ENCODE measurements at regions not wholly inside any gene's neighbourhood (a gene's known extent, or its start where the extent isn't known, plus 50 kb on each side); places are given as distances from the start of the nearest gene placed in this dataset.
"Not testable (repeated sequence)": the region's sequence is repeated elsewhere in the genome, so short reads cannot be mapped to it uniquely, and the experiment has no call there.

GRCh38 chr22:22789233-22789921 is 98.2 kb upstream of the IGLL5 start:
- no peak for ATAC-seq
- no peak for DNase-seq
- intact Hi-C loops (cut with micrococcal nuclease) = no loop called here

GRCh38 chr22:22789922-22790845 is 97.4 kb upstream of the IGLL5 start:
- DNase-seq (no peak), ATAC-seq (no peak)
- intact Hi-C loops (cut with micrococcal nuclease) = no loop called here

DNA sequence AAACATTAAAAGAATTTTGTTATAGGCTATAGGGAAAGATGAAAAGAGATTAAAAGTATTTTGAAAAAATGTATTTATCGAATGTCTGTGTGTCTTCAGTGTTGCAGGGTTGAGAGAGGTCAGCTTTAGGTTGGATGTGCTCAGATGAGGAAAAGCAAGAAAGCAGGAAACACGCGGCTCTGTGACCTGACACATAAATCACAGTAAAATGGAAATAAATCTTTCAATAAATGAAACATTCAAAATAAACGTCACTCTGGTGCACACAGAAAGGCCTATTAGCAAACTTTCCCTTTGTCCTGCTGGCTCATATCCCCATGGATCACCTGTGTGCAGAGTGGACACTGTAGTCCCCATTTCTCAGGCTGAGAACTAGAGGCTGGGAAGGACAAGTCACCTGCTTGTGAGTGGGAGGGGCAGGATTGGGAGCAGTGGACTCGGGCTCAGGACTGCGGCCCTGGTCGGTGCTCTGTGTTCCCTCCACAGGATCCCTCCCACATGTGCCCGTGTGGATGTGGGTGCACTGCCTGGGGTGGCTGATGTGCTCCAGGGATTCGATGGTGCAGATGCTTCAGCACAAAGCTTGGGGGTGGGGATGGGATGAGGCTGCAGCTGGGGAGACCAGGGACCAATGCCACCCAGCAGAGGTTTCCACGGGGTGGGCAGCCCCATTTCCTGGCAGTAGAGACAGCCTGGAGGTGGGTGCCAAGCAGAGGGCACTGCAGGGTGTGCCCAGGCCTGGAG is 96.0 kb upstream of the IGLL5 start:
- ATAC-seq (no peak), DNase-seq (no peak)
- intact Hi-C loops (cut with micrococcal nuclease) = no loop called here

DNA sequence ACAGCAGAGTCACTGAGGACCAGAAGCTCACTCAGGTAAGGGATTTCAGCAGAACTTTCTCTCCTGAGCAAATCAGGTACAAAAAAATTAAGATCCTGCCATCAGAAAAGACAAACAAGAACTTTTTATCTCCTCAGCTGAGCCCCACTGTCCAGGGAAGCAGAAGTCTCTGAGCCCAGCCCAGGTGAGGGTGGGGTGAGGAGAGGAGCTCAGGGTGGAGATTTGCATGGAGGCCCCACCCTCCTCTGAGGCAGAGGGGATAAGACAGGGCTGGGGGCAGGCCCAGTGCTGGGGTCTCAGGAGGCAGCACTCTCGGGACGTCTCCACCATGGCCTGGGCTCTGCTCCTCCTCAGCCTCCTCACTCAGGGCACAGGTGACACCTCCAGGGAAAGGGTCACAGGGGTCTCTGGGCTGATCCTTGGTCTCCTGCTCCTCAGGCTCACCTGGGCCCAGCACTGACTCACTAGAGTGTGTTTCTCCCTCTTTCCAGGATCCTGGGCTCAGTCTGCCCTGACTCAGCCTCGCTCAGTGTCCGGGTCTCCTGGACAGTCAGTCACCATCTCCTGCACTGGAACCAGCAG is 95.3 kb upstream of the IGLL5 start:
- DNase-seq; intact Hi-C loops (cut with micrococcal nuclease); ATAC-seq: not testable (repeated sequence)

- not testable (repeated sequence) for ATAC-seq
Measured at GRCh38 chr22:22795639-22796038, 92.0 kb upstream of the IGLL5 start.

DNA sequence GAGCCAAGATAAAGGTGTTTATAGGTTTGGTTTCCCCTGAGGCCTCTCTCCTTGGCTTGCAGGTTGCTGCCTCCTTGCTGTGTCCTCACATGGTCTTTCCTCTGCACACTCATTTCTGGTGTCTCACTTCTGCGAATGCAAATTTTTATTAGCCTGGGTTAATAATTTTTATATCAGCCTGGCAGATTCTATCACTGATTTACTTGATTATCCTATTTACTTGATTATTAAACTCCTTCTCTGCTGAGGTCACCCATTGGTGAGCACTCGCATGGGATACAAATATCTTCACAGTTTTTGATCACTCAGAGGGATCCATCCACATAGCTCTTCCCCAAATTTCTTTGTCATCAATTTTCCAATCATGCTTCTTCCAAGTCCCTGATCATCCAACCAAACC is 90.9 kb upstream of the IGLL5 start:
- ATAC-seq = no peak
- intact Hi-C loops (cut with micrococcal nuclease) = no loop called here
- no peak for DNase-seq

More at GRCh38 chr22:22795639-22796038, 92.0 kb upstream of the IGLL5 start:
- intact Hi-C loops (cut with micrococcal nuclease); DNase-seq: not testable (repeated sequence)

DNA sequence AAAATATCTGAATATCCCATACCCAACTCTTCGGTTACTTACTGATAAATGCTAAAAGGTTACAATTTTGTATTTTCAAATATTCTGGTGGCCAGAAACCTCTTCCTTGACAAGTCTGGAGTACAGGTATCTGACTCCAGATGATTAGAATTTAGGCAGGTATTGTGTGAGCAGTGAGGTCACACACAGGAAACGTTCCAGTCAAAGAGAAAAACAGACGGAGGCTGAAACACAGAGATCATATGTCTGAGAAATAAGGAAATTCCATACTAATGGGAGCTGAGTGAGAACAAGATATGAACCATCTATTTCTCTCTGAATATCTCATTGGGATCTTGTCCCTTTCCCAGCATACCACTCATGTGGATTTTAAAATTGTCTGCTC is 89.4 kb upstream of the IGLL5 start:
- intact Hi-C loops (cut with micrococcal nuclease) = no loop called here
- ATAC-seq (no peak), DNase-seq (no peak)

- no peak for ATAC-seq
- intact Hi-C loops (cut with micrococcal nuclease) = no loop called here
- no peak for DNase-seq
Measured at GRCh38 chr22:22798716-22799115, 88.9 kb upstream of the IGLL5 start.

DNA sequence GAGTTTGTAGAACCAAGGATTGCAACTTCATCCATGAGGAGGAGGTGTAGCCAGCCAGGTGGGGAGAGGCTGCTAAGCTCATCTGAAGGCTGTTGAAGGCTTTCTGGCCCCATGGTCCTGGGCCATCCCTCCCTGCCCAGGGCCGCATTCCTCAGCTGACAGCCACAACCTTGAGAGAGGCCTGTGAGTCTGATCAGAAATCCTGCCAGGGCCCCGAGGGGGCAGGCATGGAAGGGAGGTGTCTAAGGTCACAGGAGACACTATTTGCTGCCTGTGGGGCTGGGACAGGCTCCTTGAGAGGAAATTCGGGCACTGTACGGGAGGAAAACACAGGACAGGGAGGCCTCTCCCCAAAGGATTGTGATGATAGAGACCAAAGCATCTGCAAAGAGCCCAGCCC is 88.1 kb upstream of the IGLL5 start:
- no peak for ATAC-seq
- intact Hi-C loops (cut with micrococcal nuclease) = no loop called here
- no peak for DNase-seq

- no peak for DNase-seq
- intact Hi-C loops (cut with micrococcal nuclease) = no loop called here
- ATAC-seq = no peak
Measured at GRCh38 chr22:22800716-22801115, 86.9 kb upstream of the IGLL5 start.

GRCh38 chr22:22802339-22802970 is 85.2 kb upstream of the IGLL5 start:
- intact Hi-C loops (cut with micrococcal nuclease) = no loop called here
- no peak for DNase-seq
- ATAC-seq = no peak

- intact Hi-C loops (cut with micrococcal nuclease) = no loop called here
- DNase-seq = no peak
- ATAC-seq = no peak
Measured at GRCh38 chr22:22803285-22803853, 84.2 kb upstream of the IGLL5 start.

GRCh38 chr22:22810018-22810427 is 77.6 kb upstream of the IGLL5 start:
- intact Hi-C loops (cut with micrococcal nuclease) = no loop called here
- DNase-seq = peak; percentile 78
- peak; percentile 60 for ATAC-seq

DNA sequence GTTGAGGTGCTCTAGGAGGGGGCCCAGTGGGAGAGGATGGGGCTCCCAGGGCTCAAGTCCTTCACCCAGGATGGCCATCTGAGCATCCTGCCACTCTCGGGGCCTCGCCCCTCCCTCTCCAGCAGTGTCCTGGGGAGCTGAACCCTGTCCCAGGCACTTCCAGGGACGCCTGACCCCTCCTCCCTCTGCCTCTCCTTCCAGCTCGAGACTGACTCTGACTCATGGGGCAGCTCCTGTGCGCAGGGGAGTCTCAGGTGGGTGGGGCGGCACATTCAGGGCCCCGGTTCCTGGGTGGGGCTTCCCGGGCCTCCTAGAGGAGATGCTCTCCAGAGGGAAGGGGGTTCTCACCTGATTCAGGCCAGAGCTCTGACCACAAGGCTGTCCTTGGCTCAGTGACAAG is 77.1 kb upstream of the IGLL5 start:
- intact Hi-C loops (cut with micrococcal nuclease) = no loop called here
- no peak for DNase-seq
- ATAC-seq = no peak

GRCh38 chr22:22811016-22812009 is 76.3 kb upstream of the IGLL5 start:
- intact Hi-C loops (cut with micrococcal nuclease) = no loop called here
- DNase-seq (no peak), ATAC-seq (no peak)

DNA sequence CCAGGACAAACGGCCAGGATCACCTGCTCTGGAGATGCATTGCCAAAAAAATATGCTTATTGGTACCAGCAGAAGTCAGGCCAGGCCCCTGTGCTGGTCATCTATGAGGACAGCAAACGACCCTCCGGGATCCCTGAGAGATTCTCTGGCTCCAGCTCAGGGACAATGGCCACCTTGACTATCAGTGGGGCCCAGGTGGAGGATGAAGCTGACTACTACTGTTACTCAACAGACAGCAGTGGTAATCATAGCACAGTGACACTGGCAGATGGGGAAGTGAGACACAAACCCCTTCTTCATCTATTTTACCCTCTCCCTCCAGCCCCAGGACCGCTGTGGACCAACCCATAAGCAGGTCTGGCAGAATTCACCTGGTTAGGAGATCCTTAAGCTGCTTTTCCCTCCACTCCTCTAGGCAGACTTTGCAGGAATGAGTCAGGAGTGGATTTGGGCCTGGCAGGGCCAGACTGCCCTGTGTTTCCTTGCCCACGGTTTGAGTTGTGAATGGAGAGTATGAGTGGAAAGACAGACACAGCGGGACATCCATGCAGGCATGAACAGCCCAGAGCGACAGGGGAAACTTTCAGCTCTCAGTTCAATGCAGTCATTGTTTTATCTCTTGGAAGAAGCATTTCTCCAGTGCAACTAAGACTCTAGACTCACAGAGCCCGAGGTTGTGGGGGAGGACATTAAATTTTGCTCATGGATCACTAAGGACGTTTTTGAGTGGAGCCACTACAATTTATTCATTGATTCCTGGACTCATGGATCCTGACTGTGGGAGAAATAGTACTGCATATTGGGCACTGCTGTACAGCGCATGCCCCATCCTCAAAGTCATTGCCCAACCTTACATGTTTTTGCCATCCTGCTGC is 75.3 kb upstream of the IGLL5 start:
- ATAC-seq (no peak), DNase-seq (no peak)
- intact Hi-C loops (cut with micrococcal nuclease) = no loop called here
